ENCODE measurements at regions not wholly inside any gene's neighbourhood (a gene's known extent, or its start where the extent isn't known, plus 50 kb on each side); places are given as distances from the start of the nearest gene placed in this dataset.
"Not testable (repeated sequence)": the region's sequence is repeated elsewhere in the genome, so short reads cannot be mapped to it uniquely, and the experiment has no call there.

DNA sequence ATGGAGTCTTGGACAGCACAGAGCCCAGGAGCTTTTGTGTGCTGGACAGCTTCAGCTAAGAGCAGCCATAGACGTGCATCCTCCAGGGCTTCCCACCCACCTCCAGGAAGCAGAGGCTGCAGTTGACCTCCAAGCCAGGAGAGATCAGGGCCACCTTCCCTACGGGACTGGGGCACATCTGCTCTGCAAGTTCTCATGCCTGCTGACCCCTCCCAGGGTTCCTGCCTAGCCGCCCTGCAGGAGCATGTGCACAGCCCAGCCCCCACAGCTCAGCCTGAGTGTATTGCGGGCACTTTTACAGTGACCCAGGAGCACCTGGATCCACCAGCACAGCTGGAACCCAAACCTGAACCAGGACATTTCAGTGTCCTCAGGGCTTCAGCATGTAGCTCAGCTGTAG lies 915.2 kb downstream of the RPS29 start:
- H3K36me3 Mint-ChIP-seq, result no peaks in the 10 kb centered on the region
- POLR2A ChIA-PET, result no interaction called here
- peaks cover 6% of the 10 kb centered on the region for H3K9me3 Mint-ChIP-seq
- ATAC-seq (ENCODE audit: low read depth) (no peak), DNase-seq (no peak)
- H3K4me1 Mint-ChIP-seq, result no peaks in the 10 kb centered on the region
- H3K27me3 Mint-ChIP-seq, result no peaks in the 10 kb centered on the region
- H3K4me3 Mint-ChIP-seq, result no peak overlapping the region
- H3K27ac Mint-ChIP-seq, result no peak overlapping the region

DNA sequence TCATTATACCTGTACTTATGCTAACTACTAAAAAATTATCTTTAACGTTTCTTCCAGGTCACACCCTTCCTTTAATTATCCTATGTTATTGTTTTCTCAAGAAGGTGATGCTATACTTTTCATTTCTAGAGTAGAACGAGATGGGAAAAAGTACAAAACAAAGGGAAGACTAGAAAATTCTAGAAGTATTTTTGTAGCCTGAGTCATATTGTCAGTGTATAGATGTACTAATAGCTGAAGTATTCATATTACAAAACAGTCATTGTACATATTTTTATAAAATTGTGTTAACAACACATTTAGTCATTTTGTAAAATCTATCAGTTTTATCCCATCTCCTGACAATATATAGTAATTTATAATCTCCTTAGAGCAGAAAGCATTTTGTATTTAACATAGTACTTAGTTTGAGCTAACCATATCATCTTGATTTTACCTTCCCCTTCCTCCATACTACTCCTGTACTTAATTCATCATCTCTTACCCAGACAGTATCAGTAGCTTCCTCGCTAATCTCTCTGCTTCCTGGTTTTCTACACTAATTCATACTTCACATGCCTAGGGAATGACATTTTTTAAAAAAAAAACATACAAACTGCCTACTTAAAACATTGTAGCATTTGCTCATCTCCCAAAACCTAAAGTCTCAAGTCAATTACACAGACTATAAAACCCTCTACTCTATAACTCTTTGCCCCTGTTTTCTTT lies 920.9 kb downstream of the RPS29 start:
- Mint-ChIP-seq H3K9me3 (no peaks in the 10 kb centered on the region), H3K4me3 (no peak overlapping the region), H3K36me3 (no peaks in the 10 kb centered on the region), H3K27ac (no peak overlapping the region), H3K4me1 (no peaks in the 10 kb centered on the region), H3K27me3 (no peaks in the 10 kb centered on the region)
- POLR2A ChIA-PET, result no interaction called here
- ATAC-seq (ENCODE audit: low read depth), result no peak
- no peak for DNase-seq

DNA sequence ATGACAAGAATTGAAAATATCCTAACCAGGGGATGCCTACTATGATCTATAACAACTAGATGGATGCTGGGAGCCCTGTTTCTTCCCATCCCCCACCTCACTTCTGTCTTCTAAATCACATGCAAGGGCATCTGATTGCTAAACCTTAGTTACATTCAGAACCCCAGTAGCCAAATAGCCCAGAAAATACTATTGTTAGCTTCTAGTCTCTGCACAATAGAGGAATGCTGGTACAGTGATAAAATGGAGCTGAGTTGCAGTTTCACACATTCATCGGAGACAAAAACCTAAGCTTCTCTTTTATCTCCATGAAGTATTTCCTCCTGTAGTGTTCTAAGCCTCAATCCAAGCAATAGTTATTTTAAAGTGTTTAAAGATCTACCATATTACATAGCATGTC lies 942.9 kb downstream of the RPS29 start:
- DNase-seq (no peak), ATAC-seq (ENCODE audit: low read depth) (no peak)
- POLR2A ChIA-PET, result no interaction called here
- no peaks in the 10 kb centered on the region for H3K36me3 Mint-ChIP-seq
- no peak overlapping the region for H3K4me3 Mint-ChIP-seq
- peaks cover 4% of the 10 kb centered on the region for H3K9me3 Mint-ChIP-seq
- H3K4me1 Mint-ChIP-seq, result no peaks in the 10 kb centered on the region
- no peak overlapping the region for H3K27ac Mint-ChIP-seq
- H3K27me3 Mint-ChIP-seq, result no peaks in the 10 kb centered on the region

DNA sequence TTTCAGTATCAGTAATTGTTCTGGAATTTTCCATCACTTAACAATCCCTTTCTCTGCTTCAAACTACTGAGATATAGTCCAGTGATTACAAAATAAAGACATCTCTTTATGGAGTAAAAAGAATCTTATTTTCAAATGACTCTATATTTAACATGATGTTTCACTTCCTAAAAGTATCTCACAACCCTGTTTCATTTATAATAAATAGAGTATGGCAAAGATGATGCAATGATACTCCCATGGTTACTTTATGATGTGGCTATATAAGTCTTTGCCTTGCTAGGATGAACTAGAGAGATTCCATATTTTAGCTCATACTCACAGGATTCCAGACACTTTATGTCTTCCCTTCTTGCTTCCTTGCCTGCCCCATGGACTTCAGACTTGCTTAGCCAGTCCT lies 953.5 kb upstream of the MDGA2 start:
- Mint-ChIP-seq H3K36me3 (no peaks in the 10 kb centered on the region), H3K4me1 (no peaks in the 10 kb centered on the region), H3K4me3 (no peak overlapping the region), H3K9me3 (no peaks in the 10 kb centered on the region), H3K27me3 (no peaks in the 10 kb centered on the region), H3K27ac (no peak overlapping the region)
- ATAC-seq (ENCODE audit: low read depth), result no peak
- POLR2A ChIA-PET, result no interaction called here
- DNase-seq, result no peak

DNA sequence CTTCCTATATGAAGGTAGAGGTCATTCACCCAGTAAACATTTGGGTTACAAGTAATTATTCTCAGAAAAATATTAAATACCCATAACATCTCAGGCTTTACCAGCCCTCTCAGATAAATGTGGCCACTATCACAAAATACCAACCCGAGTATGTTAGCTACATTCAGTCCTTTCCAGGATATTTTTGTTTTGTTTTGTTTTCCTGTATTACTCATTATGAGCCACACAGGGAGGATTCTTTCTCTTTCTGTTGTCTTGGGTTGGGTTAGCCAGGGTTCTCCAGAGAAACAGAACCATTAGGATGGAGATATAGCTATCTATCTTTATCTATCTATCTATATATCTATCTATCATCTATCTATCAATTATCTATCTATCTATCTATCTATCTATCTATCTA lies 947.6 kb upstream of the MDGA2 start:
- Mint-ChIP-seq H3K9me3 (no peaks in the 10 kb centered on the region), H3K27me3 (no peaks in the 10 kb centered on the region), H3K36me3 (no peaks in the 10 kb centered on the region), H3K4me3 (no peak overlapping the region), H3K27ac (no peak overlapping the region), H3K4me1 (no peaks in the 10 kb centered on the region)
- no peak for DNase-seq
- no peak for ATAC-seq (ENCODE audit: low read depth)
- POLR2A ChIA-PET, result no interaction called here

DNA sequence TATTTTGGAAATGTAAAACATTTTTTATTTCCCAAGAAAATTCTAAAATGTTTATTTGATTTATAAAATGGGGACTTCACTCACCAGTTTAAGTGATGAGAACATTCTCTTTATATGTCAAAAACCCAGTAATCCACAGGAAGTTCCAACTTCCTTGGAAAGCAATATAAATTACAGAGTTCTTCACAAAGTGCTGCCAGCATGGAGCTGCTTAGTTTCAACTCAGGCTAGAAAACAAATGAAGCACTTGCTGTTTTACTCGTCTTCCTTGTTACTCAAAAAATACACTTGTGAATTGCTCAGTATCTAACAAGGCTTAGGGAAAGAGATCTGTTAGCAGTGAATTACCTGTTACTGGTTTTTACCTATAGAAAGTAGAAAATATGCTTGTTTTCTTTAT lies 942.7 kb upstream of the MDGA2 start:
- POLR2A ChIA-PET, result no interaction called here
- ATAC-seq (ENCODE audit: low read depth), result no peak
- H3K27ac Mint-ChIP-seq, result no peak overlapping the region
- no peak overlapping the region for H3K4me3 Mint-ChIP-seq
- no peaks in the 10 kb centered on the region for H3K36me3 Mint-ChIP-seq
- no peaks in the 10 kb centered on the region for H3K27me3 Mint-ChIP-seq
- DNase-seq, result no peak
- no peaks in the 10 kb centered on the region for H3K4me1 Mint-ChIP-seq
- no peaks in the 10 kb centered on the region for H3K9me3 Mint-ChIP-seq

DNA sequence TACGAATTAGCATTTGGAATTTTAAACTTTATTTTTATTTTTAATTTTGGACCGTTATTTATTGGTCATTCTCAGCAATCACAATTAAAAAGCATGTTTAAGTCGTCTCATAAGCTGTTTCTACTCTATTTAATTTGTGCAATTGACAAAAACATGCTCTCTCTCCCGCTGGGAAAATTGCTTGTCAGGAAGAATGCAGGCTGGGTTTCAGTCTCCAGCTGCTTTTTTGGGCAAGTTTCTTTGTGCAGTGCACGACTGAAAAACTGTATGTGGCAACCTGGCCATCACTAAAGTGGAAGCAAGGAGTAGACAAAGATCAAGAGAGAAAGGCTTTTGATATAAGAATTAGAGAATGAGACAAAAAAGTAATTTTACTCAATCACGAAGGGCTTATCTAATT lies 941.5 kb upstream of the MDGA2 start:
- Mint-ChIP-seq H3K27me3 (no peaks in the 10 kb centered on the region), H3K9me3 (peaks cover 2% of the 10 kb centered on the region), H3K4me1 (no peaks in the 10 kb centered on the region), H3K27ac (no peak overlapping the region), H3K36me3 (no peaks in the 10 kb centered on the region), H3K4me3 (no peak overlapping the region)
- POLR2A ChIA-PET, result no interaction called here
- DNase-seq (no peak), ATAC-seq (ENCODE audit: low read depth) (no peak)

DNA sequence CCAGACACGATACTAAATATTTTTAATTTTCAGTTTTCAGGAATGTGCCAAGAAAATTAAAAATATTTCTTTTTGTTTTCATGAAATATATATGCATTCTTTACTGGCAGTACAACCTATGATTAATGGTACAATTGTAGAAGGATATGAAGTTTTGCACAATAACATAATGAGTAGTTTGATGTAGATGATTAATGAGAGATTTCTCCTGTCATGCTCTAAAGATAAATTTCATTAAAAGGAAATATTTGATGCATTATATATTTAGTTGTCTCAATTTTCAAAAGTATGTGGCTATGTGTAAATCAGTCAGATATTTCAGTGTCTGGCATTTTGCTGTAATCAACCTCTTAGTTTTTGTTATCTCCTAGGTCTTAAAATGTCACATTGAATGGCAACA lies 940.2 kb upstream of the MDGA2 start:
- Mint-ChIP-seq H3K27ac (no peak overlapping the region), H3K36me3 (no peaks in the 10 kb centered on the region), H3K27me3 (no peaks in the 10 kb centered on the region), H3K4me1 (no peaks in the 10 kb centered on the region), H3K9me3 (peaks cover 2% of the 10 kb centered on the region), H3K4me3 (no peak overlapping the region)
- POLR2A ChIA-PET, result no interaction called here
- DNase-seq, result no peak
- no peak for ATAC-seq (ENCODE audit: low read depth)

DNA sequence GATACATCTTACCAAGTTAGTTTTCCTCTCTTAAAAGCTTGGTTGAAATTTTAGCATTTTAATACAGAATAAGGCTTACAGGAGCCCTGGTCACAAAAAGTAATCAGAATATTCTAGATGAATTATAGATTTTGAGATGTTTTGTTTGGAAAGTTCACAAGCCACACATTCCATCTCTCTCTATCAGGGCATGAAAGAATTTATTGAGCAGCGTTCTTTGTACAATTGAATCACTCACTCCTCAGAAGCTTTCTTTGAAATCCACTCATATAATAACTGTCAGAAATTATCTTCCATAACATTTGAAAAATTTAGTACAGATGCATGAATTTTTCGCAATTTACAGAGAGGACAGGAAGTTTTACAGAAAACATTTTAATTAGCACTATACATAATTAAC lies 938.6 kb upstream of the MDGA2 start:
- DNase-seq (no peak), ATAC-seq (ENCODE audit: low read depth) (no peak)
- no peak overlapping the region for H3K4me3 Mint-ChIP-seq
- peaks cover 2% of the 10 kb centered on the region for H3K9me3 Mint-ChIP-seq
- POLR2A ChIA-PET, result no interaction called here
- no peaks in the 10 kb centered on the region for H3K27me3 Mint-ChIP-seq
- H3K27ac Mint-ChIP-seq, result no peak overlapping the region
- no peaks in the 10 kb centered on the region for H3K4me1 Mint-ChIP-seq
- H3K36me3 Mint-ChIP-seq, result no peaks in the 10 kb centered on the region

DNA sequence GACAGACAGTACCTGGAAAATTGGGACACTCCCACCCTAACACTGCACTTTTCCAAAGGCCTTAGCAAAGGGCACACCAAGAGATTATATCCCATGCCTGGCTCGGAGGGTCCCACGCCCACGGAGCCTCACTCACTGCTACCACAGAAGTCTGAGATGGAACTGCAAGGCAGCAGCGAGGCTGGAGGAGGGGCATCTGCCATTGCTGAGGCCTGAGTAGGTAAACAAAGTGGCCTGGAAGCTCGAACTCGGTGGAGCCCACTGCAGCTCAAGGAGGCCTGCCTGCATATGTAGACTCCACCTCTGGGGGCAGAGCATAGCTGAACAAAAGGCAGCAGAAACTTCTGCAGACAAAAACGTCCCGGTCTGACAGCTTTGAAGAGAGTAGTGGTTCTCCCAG lies 931.6 kb upstream of the MDGA2 start:
- H3K9me3 Mint-ChIP-seq; POLR2A ChIA-PET; H3K27ac Mint-ChIP-seq; H3K27me3 Mint-ChIP-seq; ATAC-seq (ENCODE audit: low read depth); H3K4me1 Mint-ChIP-seq; H3K36me3 Mint-ChIP-seq; H3K4me3 Mint-ChIP-seq; DNase-seq: not testable (repeated sequence)

DNA sequence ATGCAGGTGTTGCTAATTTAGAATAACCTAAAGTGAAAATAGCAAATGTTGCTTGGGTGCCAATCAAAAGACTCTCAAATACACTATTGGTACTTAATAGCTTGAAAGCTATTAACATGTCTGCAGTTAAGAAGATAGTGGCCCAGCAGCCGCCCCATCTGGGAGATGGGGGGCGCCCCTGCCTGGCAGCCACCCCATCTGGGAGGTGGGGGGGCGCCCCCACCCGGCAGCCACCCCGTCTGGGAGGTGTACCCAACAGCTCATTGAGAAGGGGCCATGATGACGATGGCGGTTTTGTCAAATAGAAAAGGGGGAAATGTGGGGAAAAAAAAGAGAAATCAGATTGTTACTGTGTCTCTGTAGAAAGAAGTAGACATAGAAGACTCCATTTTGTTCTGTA lies 923.1 kb upstream of the MDGA2 start:
- POLR2A ChIA-PET, result no interaction called here
- no peaks in the 10 kb centered on the region for H3K27me3 Mint-ChIP-seq

DNA sequence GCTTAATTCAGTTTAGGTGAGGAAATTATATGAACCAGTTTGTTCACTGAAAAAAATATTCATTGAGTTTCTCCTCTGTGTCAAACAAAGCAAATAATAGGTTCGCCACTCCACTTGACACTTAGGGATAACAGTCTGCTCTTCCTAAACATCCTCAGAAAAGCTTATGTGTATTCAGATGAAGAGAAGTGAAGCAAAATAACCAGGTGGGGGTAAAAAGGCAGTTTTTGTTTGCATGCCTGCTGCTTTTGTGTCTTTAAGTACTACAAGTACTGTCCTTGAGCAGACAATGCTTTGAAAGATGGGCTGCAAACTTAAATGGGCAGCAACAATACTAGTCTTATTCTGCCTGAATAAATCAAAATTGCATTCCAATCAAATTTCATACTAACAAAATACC lies 910.7 kb upstream of the MDGA2 start:
- Mint-ChIP-seq H3K27me3 (no peaks in the 10 kb centered on the region), H3K4me3 (no peak overlapping the region), H3K4me1 (no peaks in the 10 kb centered on the region), H3K9me3 (no peaks in the 10 kb centered on the region), H3K36me3 (no peaks in the 10 kb centered on the region), H3K27ac (no peak overlapping the region)
- ATAC-seq (ENCODE audit: low read depth) (no peak), DNase-seq (no peak)
- POLR2A ChIA-PET, result no interaction called here

More for the DNA sequence above, 923.1 kb upstream of the MDGA2 start:
- no peak for DNase-seq
- Mint-ChIP-seq H3K9me3 (no peaks in the 10 kb centered on the region), H3K4me1 (no peaks in the 10 kb centered on the region), H3K36me3 (no peaks in the 10 kb centered on the region), H3K4me3 (no peak overlapping the region), H3K27ac (no peak overlapping the region)
- ATAC-seq (ENCODE audit: low read depth), result no peak

DNA sequence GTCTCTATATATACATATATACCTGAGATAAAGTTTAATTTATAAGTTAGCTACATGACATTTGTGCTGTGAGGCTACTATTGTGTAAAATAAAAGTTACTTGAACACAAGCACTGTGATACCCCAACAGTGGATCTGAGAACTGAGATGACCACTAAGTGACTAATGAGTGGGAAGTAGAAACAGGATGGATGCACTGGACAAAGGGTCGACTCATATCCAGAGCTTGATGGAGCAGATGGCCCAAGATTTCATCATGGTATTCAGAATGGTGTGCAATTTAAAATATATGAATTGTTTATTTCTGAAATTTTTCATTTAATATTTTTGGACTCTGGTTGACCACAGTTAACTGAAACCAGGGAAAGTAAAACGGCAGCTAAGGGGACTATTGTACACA lies 908.6 kb upstream of the MDGA2 start:
- DNase-seq (no peak), ATAC-seq (ENCODE audit: low read depth) (no peak)
- peaks cover 2% of the 10 kb centered on the region for H3K9me3 Mint-ChIP-seq
- no peak overlapping the region for H3K27ac Mint-ChIP-seq
- no peaks in the 10 kb centered on the region for H3K36me3 Mint-ChIP-seq
- H3K4me3 Mint-ChIP-seq, result no peak overlapping the region
- H3K4me1 Mint-ChIP-seq, result no peaks in the 10 kb centered on the region
- POLR2A ChIA-PET, result no interaction called here
- no peaks in the 10 kb centered on the region for H3K27me3 Mint-ChIP-seq

DNA sequence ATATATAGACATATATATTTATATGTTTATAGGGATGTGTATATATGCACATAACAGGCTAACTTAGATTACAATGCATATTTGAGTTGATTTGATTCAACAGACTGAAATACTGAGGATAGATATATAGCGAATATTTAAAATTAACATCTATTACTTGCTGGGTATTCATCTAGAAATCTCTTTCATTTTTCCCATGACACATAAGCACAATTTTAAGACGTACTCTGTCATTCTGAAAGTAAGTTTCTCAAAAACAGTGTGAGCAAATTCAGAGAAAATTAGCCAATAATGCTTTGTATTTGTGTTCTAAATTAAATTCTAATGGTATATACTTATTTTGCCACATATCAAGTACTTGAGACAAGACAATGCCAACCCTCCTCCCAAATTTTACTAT lies 907.5 kb upstream of the MDGA2 start:
- ATAC-seq (ENCODE audit: low read depth), result no peak
- Mint-ChIP-seq H3K4me1 (no peaks in the 10 kb centered on the region), H3K4me3 (no peak overlapping the region), H3K27me3 (no peaks in the 10 kb centered on the region), H3K36me3 (no peaks in the 10 kb centered on the region), H3K9me3 (peaks cover 4% of the 10 kb centered on the region), H3K27ac (no peak overlapping the region)
- POLR2A ChIA-PET, result no interaction called here
- no peak for DNase-seq

DNA sequence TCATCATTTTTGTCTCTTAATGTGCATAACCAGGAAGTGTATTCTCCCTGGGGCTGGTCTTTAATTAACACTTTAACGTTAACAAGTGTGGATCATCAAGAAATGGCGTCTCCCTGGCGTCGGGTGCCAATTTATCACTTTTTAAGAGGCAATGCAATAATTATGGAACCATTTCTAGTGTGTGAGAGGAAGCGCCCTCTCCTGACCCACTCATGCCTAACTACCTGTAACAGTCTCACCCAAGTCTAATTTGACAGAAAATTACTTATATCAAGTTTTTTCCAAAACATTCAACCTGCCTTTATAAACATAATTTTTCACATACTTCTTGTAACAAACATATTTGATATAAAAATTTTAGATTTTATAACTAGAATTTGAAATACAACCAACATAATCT lies 905.3 kb upstream of the MDGA2 start:
- DNase-seq (no peak), ATAC-seq (ENCODE audit: low read depth) (no peak)
- H3K27ac Mint-ChIP-seq, result no peak overlapping the region
- H3K4me1 Mint-ChIP-seq, result no peaks in the 10 kb centered on the region
- peaks cover 4% of the 10 kb centered on the region for H3K9me3 Mint-ChIP-seq
- no peaks in the 10 kb centered on the region for H3K36me3 Mint-ChIP-seq
- no peak overlapping the region for H3K4me3 Mint-ChIP-seq
- no peaks in the 10 kb centered on the region for H3K27me3 Mint-ChIP-seq
- POLR2A ChIA-PET, result no interaction called here

Measured in activated naive CD8-positive, alpha-beta T cell treated with anti-CD3 and anti-CD28 coated beads, Interleukin-2, amount 10 ng/mL, durations not matched to agents 7 days and 5 days (primary cell).